Mesenchymal stem cell (in vitro differentiated cells and primary cell): ENCODE measurements at regions not wholly inside any gene's neighbourhood (a gene's known extent, or its start where the extent isn't known, plus 50 kb on each side); places are given as distances from the start of the nearest gene placed in this dataset.

Experiments used
- DNase-seq: peaks from one replicate; pipeline ENCODE4 v3.0.0-alpha.2; 2013
- H2AFZ ChIP-seq: one replicate; pipeline ENCODE4 v1.6.1; 2013; ENCODE audit warnings: low read depth, mild to moderate bottlenecking, control low read depth, inconsistent platforms, low read length, moderate library complexity
- H2AK5ac ChIP-seq: 2 replicates; pipeline ENCODE4 v1.6.1; 2013; ENCODE audit warnings: low read length, moderate library complexity, mild to moderate bottlenecking, inconsistent platforms; ENCODE audit not compliant: severe bottlenecking
- H2BK120ac ChIP-seq: one replicate; pipeline ENCODE4 v1.6.1; 2013; ENCODE audit warnings: low read depth, mild to moderate bottlenecking, inconsistent platforms, low read length, moderate library complexity
- H2BK12ac ChIP-seq, 2 experiments: one replicate each; pipeline ENCODE4 v1.6.1; 2013; ENCODE audit warnings: inconsistent platforms in 2 of 2, low read length in 2 of 2, mild to moderate bottlenecking in 2 of 2, moderate library complexity in 2 of 2, control low read depth in 1 of 2
- H2BK15ac ChIP-seq: one replicate; pipeline ENCODE4 v1.6.1; 2013; ENCODE audit warnings: mild to moderate bottlenecking, low read depth, inconsistent platforms; ENCODE audit not compliant: poor library complexity, severe bottlenecking
- H2BK5ac ChIP-seq: 2 replicates; pipeline ENCODE4 v1.6.1; 2013; ENCODE audit warnings: low read depth, mild to moderate bottlenecking, low read length, control low read depth, inconsistent platforms; ENCODE audit not compliant: poor library complexity, severe bottlenecking
- H3K14ac ChIP-seq, 2 experiments: one replicate each; pipeline ENCODE4 v1.6.1; 2013; ENCODE audit warnings: inconsistent platforms in 2 of 2, low read length in 2 of 2, control low read depth in 1 of 2, mild to moderate bottlenecking in 1 of 2, moderate library complexity in 1 of 2
- H3K18ac ChIP-seq, 2 experiments: one replicate each; pipeline ENCODE4 v1.6.1; 2013; ENCODE audit warnings: inconsistent platforms in 2 of 2, low read length in 2 of 2, control low read depth in 1 of 2, low read depth in 1 of 2, mild to moderate bottlenecking in 1 of 2
- H3K23ac ChIP-seq, 2 experiments: one replicate each; pipeline ENCODE4 v1.6.1; 2013; ENCODE audit warnings: inconsistent platforms in 2 of 2, low read length in 2 of 2, mild to moderate bottlenecking in 2 of 2, moderate library complexity in 2 of 2, control low read depth in 1 of 2
- H3K27ac ChIP-seq: 2 replicates; pipeline ENCODE4 v1.5.1; 2013; ENCODE audit warnings: mild to moderate bottlenecking, moderate library complexity, low read length, control low read depth, inconsistent platforms; ENCODE audit not compliant: poor library complexity, severe bottlenecking
- H3K27me3 ChIP-seq, 2 experiments: 2 replicates each; pipeline versions ENCODE4 v1.6.1 to v1.7.0; 2013; ENCODE audit warnings: low read length in 2 of 2, mild to moderate bottlenecking in 2 of 2, moderate library complexity in 2 of 2, control low read depth in 1 of 2, inconsistent platforms in 1 of 2; ENCODE audit not compliant: control insufficient read depth in 1 of 2, insufficient read depth in 1 of 2
- H3K36me3 ChIP-seq, 2 experiments: 2 replicates each; pipeline versions ENCODE4 v1.6.1 to v1.7.0; 2013; ENCODE audit warnings: low read length in 2 of 2, control low read depth in 1 of 2, inconsistent platforms in 1 of 2, low read depth in 1 of 2, mild to moderate bottlenecking in 1 of 2; ENCODE audit not compliant: insufficient read depth in 2 of 2, control insufficient read depth in 1 of 2
- H3K4ac ChIP-seq, 2 experiments: one replicate each; pipeline ENCODE4 v1.6.1; 2013; ENCODE audit warnings: inconsistent platforms in 2 of 2, low read length in 2 of 2, mild to moderate bottlenecking in 2 of 2, moderate library complexity in 2 of 2, control low read depth in 1 of 2, low read depth in 1 of 2
- H3K4me1 ChIP-seq: 2 replicates; pipeline ENCODE4 v1.6.1; 2013; ENCODE audit warnings: low read depth, low read length, control low read depth; ENCODE audit not compliant: control insufficient read depth, insufficient read depth
- H3K4me2 ChIP-seq: 2 replicates; pipeline ENCODE4 v1.6.1; 2013; ENCODE audit warnings: low read length, mild to moderate bottlenecking, inconsistent platforms; ENCODE audit not compliant: poor library complexity, severe bottlenecking
- H3K4me3 ChIP-seq, 2 experiments: 2 replicates each; pipeline versions ENCODE4 v1.5.1 to v1.7.0; 2013; ENCODE audit warnings: low read length in 2 of 2, mild to moderate bottlenecking in 2 of 2, control low read depth in 1 of 2, low read depth in 1 of 2; ENCODE audit not compliant: insufficient read depth in 1 of 2
- H3K79me1 ChIP-seq: replicated peaks from 2 replicates; pipeline ENCODE4 v1.6.1; 2013; ENCODE audit warnings: mild to moderate bottlenecking, control low read depth, low read length, inconsistent platforms; ENCODE audit not compliant: poor library complexity, severe bottlenecking
- H3K9ac ChIP-seq: 2 replicates; pipeline ENCODE4 v1.7.0; 2013; ENCODE audit warnings: mild to moderate bottlenecking, low read length, moderate library complexity
- H3K9me3 ChIP-seq: 2 replicates; pipeline ENCODE4 v1.7.0; 2013; ENCODE audit warnings: mild to moderate bottlenecking, low read length; ENCODE audit not compliant: control insufficient read depth
- H4K8ac ChIP-seq: one replicate; pipeline ENCODE4 v1.6.1; 2013; ENCODE audit warnings: inconsistent platforms, mild to moderate bottlenecking, low read length, moderate library complexity
- H4K91ac ChIP-seq: one replicate; pipeline ENCODE4 v1.6.1; 2013; ENCODE audit warnings: mild to moderate bottlenecking, low read length, inconsistent platforms
- WGBS: methylation state at CpG from one replicate; pipeline ENCODE4 v1.1.7; 2013; ENCODE audit warnings: mixed read lengths; 5-methylcytosine and 5-hydroxymethylcytosine counted together

DNA sequence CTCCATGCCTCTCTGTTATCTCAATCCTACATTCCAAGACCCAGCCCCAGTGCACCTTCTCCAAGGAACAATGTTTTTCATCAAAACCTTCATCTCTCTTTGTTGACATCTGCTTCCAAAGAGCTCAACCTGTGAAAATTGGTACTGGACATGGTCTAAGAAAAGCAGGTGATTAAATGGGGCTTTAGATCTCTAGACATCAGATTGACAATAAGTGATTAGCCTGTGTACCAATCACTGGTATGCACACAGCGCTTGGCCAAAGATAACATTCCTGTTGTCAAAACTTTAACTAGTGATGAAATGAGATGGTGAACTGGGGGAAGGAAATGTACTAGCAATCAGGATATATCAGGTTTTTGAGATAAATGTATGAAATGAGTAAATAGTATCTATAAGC, 183.3 kb downstream of the TDRD15 start:
- Histone ChIP-seq H4K8ac (no peak overlapping the region), H2BK5ac (no peak overlapping the region), H3K4ac (no peak overlapping the region), H2AFZ (no peak overlapping the region), H3K79me1 (no peaks in the 10 kb centered on the region), H3K14ac (no peak overlapping the region), H3K36me3 (no peaks in the 10 kb centered on the region), H2BK12ac (no peak overlapping the region), H3K27me3 (no peaks in the 10 kb centered on the region), H3K4me2 (no peak overlapping the region), H2BK15ac (no peak overlapping the region), H2BK120ac (no peak overlapping the region), H2AK5ac (no peak overlapping the region), H3K23ac (no peak overlapping the region), H3K18ac (no peak overlapping the region), H3K9me3 (no peaks in the 10 kb centered on the region), H4K91ac (no peak overlapping the region), H3K27ac (no peak overlapping the region), H3K4me3 (no peak overlapping the region), H3K4me1 (no peaks in the 10 kb centered on the region), H3K9ac (no peak overlapping the region)
- no peak for DNase-seq
- 97% methylated on average over 1 of the region's 1 CpG for WGBS

DNA sequence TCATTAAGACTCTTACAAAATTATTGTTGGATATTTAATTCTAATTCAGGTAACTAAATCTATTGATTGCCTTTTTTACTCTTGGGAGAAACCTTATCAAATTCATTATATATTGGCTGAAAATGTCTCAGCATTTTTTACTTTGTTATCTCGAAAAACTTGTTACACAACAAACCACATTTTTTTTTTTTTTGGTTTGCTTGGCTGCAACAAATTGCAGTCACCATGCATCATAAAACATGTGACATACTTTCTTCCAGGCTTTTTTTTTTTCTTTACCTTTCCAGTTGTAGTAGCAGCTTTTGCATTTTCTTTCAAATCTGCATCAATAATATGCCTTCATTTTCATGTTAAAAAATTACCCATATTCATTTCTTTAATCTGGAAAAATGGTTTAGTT, 186.7 kb downstream of the TDRD15 start:
- Histone ChIP-seq H3K4me1 (no peaks in the 10 kb centered on the region), H3K4ac (no peak overlapping the region), H3K9ac (no peak overlapping the region), H3K4me3 (no peak overlapping the region), H4K8ac (no peak overlapping the region), H3K4me2 (no peak overlapping the region), H2BK120ac (no peak overlapping the region), H3K27me3 (no peaks in the 10 kb centered on the region), H2AK5ac (no peak overlapping the region), H4K91ac (no peak overlapping the region), H3K79me1 (no peaks in the 10 kb centered on the region), H3K9me3 (no peaks in the 10 kb centered on the region), H2BK5ac (no peak overlapping the region), H2BK12ac (no peak overlapping the region), H3K36me3 (no peaks in the 10 kb centered on the region), H3K27ac (no peak overlapping the region), H2AFZ (no peak overlapping the region), H3K18ac (no peak overlapping the region), H3K23ac (no peak overlapping the region), H3K14ac (no peak overlapping the region), H2BK15ac (no peak overlapping the region)
- 66% methylated on average over 1 of the region's 1 CpG for WGBS
- peak; percentile 10 for DNase-seq

DNA sequence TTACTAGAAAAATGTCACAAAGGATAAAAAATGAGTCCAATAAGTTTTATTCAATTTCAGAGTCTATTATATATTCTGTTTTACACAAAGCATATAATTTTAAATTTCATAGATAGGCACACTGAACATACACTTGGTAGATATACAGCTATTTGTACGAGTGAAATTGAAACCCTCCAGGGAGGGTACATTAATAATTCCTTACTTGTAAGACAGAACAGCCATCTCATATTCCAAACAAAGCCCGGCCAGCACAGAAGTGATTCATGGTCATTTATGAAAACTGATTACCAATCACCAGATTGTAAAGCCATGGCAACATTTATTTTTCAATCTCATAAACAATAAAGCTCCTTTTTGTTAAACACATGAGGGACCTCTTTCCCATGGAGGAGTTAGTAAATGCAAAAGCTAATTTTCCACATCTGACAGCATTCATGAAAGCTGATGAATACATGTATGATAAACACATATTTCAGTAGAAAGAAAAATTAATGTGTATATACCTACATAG, 190.6 kb downstream of the TDRD15 start:
- H3K4me2 ChIP-seq = no peak overlapping the region
- H2AK5ac ChIP-seq = no peak overlapping the region
- no peak overlapping the region for H3K14ac ChIP-seq
- no peak overlapping the region for H2BK15ac ChIP-seq
- peaks cover 0 to 2% of the 10 kb centered on the region in 2 experiments for H3K27me3 ChIP-seq
- H3K4me1 ChIP-seq = no peaks in the 10 kb centered on the region
- no peak overlapping the region for H2BK5ac ChIP-seq
- H3K4me3 ChIP-seq = no peak overlapping the region
- DNase-seq = no peak
- no peaks in the 10 kb centered on the region for H3K36me3 ChIP-seq
- H4K91ac ChIP-seq = no peak overlapping the region
- 65% methylated on average over 2 of the region's 2 CpGs for WGBS
- no peak overlapping the region for H3K9ac ChIP-seq
- H3K9me3 ChIP-seq = no peaks in the 10 kb centered on the region
- H3K23ac ChIP-seq = no peak overlapping the region
- no peak overlapping the region for H2BK12ac ChIP-seq
- no peak overlapping the region for H3K4ac ChIP-seq
- H2BK120ac ChIP-seq = no peak overlapping the region
- no peak overlapping the region for H2AFZ ChIP-seq
- no peaks in the 10 kb centered on the region for H3K79me1 ChIP-seq
- no peak overlapping the region for H3K27ac ChIP-seq
- H4K8ac ChIP-seq = no peak overlapping the region
- H3K18ac ChIP-seq = no peak overlapping the region

DNA sequence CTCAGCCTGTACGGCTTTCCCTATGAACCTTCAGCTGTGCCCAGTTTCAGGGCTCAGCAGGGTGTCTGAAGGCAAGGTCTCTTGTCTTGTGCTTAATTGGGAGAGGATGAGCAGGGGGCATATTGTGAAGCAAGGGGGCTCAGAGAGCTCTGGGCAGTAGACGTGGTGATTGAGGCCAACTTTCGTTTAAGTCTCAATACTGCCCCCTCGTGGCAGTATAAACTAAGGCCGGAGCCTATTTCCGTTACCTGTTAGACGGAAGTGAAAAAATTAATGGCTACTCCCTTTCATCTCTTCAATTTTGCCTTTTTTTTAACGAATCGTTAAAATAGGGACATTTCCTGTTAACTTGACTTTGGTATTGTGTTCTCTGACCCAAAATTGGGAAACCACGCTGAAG, 193.4 kb downstream of the TDRD15 start:
- 33% methylated on average over 10 of the region's 10 CpGs for WGBS
- peak; percentile 50 for DNase-seq
- H2AFZ ChIP-seq = no peak overlapping the region

More for the DNA sequence above, 193.4 kb downstream of the TDRD15 start:
- H3K27ac ChIP-seq = no peak overlapping the region
- H3K4me2 ChIP-seq = no peak overlapping the region
- no peaks in the 10 kb centered on the region for H3K36me3 ChIP-seq
- no peaks in the 10 kb centered on the region for H3K79me1 ChIP-seq
- H4K91ac ChIP-seq = no peak overlapping the region
- no peak overlapping the region for H2AK5ac ChIP-seq
- H4K8ac ChIP-seq = no peak overlapping the region
- H3K9ac ChIP-seq = no peak overlapping the region
- peaks cover 0 to 2% of the 10 kb centered on the region in 2 experiments for H3K27me3 ChIP-seq
- H3K4me1 ChIP-seq = no peaks in the 10 kb centered on the region
- no peak overlapping the region for H3K4ac ChIP-seq
- no peak overlapping the region for H3K14ac ChIP-seq
- no peaks in the 10 kb centered on the region for H3K9me3 ChIP-seq
- H3K18ac ChIP-seq = no peak overlapping the region
- no peak overlapping the region for H3K23ac ChIP-seq
- H2BK120ac ChIP-seq = no peak overlapping the region
- no peak overlapping the region for H2BK12ac ChIP-seq
- no peak overlapping the region for H2BK5ac ChIP-seq
- no peak overlapping the region for H3K4me3 ChIP-seq
- no peak overlapping the region for H2BK15ac ChIP-seq
